Stimulated activated CD4-positive, alpha-beta T cell treated with anti-CD3 and anti-CD28 coated beads, Interleukin-2, amount 100 ng/mL, for 24 hours (primary cell): ENCODE measurements at regions not wholly inside any gene's neighbourhood (a gene's known extent, or its start where the extent isn't known, plus 50 kb on each side); places are given as distances from the start of the nearest gene placed in this dataset.

Source experiments
- DNase-seq, 2 donors: peaks; one replicate each; pipeline ENCODE4 v3.0.0-alpha.2; 2020

DNA sequence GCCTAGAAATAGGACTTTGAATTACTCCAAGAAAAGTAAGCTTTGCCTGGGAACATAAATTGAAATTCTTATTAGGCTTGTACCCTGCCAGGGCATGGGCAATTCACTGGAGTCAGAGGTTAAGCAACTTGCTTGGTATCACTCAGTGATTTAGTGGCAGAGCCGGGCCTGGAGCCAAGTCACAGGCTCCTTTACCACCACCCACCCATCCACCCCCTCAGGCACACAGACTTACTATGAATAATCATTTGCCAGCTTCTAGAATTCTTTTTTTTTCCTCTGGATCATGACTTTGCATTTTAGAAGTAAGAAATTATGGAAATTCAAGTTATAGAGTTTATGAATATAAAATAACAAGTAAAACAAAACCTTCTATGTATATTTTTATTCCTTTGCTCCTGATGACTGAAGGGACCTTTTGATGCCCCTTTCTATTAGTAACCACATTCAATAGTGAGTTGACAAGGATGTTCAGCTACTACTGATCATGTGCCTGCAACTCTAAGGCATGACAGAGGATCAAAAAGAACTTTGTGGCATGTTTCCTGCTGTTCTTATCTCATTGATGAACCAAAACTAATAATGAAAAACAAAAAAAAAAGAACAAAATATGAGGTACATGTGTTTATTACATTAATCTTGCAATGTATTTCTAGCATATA lies 614.7 kb downstream of the TLR4 start:
- DNase-seq = no peak

DNA sequence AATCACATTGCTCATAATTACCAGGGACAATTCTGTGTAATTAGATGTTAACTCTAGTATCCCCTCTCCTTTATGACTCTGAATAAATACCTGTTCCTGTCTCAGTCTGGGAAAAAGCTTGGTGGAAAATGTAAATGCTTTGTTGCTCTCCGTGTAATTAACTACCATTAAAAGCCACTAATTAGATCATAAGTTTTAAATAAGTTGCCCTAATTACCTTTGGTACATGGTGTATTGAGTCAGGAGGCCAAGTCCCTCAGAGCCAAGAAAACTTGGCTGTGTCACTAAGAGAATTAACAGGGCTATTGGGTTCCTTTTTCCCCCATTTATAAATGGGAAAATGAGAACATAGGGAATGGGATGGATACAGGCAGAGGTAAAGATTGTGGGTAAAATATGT lies 617.6 kb downstream of the TLR4 start:
- DNase-seq = no peak

DNA sequence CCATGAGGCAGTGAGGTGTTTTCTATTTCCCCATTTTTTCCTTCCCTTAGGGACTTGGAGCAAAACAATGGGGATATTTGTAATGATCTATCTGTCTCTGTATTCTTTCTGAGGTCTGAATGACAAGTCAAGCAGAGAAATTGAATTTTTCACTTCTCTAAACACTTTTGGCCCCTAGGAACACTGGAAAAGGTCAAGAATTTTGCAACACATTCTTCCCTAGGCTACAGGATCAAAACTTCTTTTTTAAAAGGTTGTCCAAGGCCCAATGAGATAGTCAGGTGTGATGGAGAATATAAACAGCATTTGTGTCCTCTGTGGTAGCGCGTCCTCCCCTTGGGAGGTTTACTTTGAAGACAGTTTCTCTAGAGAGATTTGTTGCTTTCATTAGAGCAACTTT lies 620.5 kb downstream of the TLR4 start:
- DNase-seq = no peak

DNA sequence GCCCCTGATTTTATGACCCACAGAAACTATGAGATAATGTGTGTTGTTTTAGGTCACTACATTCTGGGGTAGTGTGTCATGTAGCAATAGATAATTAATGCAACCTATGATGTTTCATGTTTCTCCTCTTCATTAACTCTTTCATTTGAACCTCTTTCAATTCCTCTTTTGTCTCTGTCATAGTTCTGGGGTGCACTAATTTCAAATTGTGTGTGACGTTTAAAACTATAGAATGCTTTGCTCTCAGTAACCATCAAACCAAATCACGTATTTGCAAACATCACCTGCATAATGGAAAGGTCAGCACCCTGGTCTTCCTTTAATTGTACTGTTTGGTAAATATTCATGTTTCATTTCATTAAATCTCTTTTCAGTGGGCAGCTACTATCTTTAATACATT lies 621.6 kb downstream of the TLR4 start:
- no peak for DNase-seq

DNA sequence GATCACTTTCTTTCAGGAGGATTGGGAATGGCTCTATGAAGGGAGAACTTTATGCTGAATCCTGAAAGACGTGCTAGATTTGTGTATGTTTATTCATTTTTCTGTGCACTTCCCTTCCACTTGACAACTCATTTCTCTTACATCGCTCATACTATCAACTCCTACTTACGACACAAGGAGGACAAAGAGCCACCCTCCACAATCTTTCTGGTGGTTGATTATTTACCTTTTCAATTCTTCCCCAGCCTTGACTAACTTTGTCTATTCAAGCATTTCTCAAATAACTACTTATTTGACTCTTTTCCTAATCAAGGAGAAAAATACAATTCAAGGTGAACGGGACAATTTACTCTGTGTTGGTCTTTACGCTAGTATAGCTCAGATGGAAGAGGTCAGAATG lies 622.1 kb downstream of the TLR4 start:
- DNase-seq = no peak

- DNase-seq = no peak
Observed at GRCh38 chr9:118330191-118330986, 626.2 kb downstream of the TLR4 start.

GRCh38 chr9:118331622-118332045 lies 627.4 kb downstream of the TLR4 start:
- no peak for DNase-seq

- DNase-seq = no peak
Observed at GRCh38 chr9:118336250-118336942, 632.2 kb downstream of the TLR4 start.

- DNase-seq = no peak
Observed at GRCh38 chr9:118336943-118337330, 632.7 kb downstream of the TLR4 start.

GRCh38 chr9:118360036-118360435 lies 655.8 kb downstream of the TLR4 start:
- DNase-seq = no peak

DNA sequence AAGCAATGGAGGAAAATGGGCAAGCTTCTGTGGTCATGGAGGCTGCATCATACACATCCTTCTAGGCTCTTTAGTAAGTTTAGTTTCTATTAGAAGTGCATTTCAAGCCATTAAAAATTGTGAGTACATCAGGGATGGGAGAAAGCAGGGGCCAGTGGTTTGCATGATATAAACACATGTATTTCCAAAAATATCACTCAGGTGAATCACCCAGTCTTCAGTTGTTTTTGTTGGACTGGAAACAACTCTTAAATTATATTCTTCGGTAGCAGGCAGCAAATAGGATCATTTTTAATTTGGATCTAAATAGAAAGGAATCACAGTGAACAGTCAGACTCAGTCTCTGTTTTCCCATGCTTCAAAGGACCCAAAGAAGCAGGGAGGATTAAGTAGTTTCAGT lies 657.9 kb downstream of the TLR4 start:
- DNase-seq = no peak

GRCh38 chr9:118362596-118362995 lies 658.4 kb downstream of the TLR4 start:
- no peak for DNase-seq

DNA sequence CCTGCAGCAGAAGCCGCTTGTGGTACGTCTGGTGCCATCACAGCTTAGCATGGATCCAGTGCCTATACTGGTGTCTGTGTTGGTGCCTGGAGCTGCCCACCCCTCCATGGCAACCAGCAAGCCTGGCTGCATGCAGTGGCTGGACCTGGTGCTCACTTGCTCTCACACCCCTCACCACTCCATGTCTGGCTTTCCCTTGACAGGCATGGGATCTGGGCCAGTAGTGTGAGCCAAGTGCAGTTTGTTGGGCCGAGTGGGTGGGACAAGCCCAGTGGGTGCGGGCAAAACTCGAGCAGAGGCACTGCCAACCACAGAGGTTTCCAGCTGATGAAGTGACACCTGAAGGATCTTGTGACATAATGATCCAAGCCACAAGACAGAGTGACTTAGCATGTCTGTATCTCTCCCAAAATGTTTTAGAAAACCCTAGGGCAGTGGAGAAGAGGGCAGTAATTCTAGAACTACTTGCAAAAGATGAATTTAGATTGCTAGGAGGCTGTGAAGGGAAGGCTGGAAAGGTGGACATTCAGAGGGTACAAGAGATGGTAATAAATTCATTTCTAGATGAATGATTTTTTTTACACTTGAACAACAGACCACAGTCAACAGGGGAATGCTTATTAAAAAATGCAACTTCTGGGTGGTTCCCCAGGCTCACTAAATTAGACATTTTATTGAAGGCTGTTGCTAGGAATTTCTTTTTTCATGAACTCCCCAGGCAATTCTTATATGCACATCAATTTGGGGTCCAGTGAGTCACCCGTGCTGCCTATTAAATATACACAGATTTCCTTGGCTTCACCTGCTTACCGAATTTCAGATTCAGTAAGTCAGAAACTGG lies 660.3 kb downstream of the TLR4 start:
- no peak for DNase-seq

DNA sequence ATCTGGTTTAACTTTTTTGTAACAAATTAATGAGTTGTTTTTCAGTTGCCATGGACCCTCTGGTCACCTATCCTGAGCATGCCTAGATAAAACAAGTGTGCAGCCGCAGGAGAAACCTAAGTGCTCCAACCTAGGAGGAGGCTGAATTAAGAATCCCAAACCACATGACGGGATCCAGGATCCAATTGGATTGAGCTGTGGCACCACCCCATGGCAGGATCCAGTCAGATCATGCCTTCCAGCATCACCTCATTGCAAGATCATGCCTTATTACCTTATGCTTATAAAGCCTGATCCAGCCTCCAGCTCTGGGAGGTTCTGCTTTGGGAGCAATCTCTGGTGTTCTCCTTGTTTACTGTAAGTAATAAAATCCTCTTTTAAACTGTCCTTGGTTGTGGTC lies 662.0 kb downstream of the TLR4 start:
- DNase-seq = no peak

- no peak for DNase-seq
Observed at GRCh38 chr9:118367383-118367782, 663.2 kb downstream of the TLR4 start.

- DNase-seq = no peak
Observed at GRCh38 chr9:118384531-118385100, 680.4 kb downstream of the TLR4 start.

DNA sequence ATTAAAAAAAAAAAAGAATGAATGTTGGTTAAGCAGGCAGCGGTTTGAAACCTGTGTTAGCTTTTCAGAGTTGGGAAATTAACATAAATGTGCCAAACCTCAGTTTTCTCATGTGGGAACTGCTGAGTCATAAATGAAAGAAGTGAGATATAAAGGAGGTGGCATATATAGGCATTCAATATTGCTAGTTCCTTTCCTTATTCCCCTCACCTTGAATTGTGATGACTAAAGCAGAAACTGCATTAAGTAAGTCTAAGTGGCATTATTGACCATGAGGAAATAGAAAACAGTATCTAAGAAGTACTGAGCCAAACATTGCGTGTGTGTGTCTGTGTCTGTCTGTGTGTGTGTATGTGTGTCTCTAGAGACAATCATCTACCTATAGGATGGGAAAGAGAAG lies 691.2 kb downstream of the TLR4 start:
- DNase-seq = no peak

DNA sequence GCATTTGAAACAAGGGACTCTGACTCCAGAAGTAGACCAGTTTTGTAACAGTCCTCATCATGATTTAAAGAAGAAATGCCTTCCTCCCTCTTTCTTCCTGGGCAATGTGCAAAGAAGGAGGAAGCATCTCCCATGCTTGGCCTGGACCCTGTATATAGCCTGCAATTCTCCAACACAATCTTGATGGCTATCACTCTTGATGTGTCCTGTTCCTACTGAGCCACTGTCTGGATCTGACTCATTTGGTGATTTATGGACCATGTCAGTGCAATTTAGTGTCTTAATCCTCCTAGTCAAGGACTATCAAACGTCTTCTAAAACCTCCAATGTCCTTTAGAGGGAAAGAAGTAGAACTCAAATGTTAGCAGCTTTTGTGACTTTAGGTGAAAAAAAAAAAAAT lies 697.3 kb downstream of the TLR4 start:
- DNase-seq = no peak

DNA sequence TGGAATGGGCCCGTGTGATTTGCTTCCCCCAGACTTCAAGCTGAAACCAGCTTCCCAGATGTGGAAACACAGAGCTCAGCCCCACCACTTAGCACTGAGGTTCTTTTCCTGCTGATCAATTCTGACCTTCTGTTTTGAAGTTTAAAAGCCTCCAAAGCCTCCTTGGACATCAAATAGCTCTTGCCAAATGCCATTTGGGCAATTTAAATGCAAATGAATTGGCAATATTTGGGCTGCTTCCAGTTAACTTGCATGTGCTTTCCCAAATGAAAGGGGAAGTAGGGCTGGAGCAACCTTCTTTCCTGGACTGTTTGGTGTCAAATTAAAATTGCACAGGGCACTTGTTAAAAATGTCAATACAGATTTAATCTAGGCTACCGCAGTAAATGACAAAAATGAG lies 710.5 kb downstream of the TLR4 start:
- DNase-seq = no peak

- DNase-seq = no peak
Observed at GRCh38 chr9:118418887-118419565, 714.8 kb downstream of the TLR4 start.

- no peak for DNase-seq
Observed at GRCh38 chr9:118419676-118420075, 715.5 kb downstream of the TLR4 start.

DNA sequence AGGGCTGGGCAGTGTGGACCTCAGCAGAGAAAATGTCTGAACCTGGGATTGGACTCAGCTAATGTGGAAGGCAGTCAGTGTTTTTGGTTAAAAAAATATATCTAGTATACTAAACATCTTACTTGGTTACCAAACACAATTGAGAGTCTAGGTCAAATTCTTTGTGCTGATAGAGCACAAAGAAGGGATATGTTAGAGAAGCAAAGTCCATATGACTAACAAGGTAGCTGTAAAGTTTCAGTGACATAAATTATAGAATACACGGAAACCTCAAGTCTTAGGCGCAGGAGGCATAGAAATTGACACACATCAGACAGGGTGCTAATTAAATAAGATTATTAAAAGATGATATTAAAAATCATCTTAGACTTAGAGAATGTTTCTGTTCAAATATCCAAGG lies 718.3 kb downstream of the TLR4 start:
- no peak for DNase-seq
